NCI-H345 treated with DMSO at 0.1 percent for 48 hours (cell line): ENCODE measurements at regions not wholly inside any gene's neighbourhood (a gene's known extent, or its start where the extent isn't known, plus 50 kb on each side); places are given as distances from the start of the nearest gene placed in this dataset.

Experiments used
- DNase-seq: peaks from one replicate; lab custom pipeline; 2025; ENCODE audit not compliant: unreplicated experiment; lab: John Stamatoyannopoulos, UW

GRCh38 chr12:107539196-107539939 is 146.2 kb upstream of the PWP1 start:
- DNase-seq = no peak

GRCh38 chr12:107541001-107541705 is 144.4 kb upstream of the PWP1 start:
- no peak for DNase-seq

- DNase-seq = no peak
Observed at GRCh38 chr12:107543416-107543815, 142.2 kb upstream of the PWP1 start.

- DNase-seq = no peak
Observed at GRCh38 chr12:107543841-107544240, 141.8 kb upstream of the PWP1 start.

GRCh38 chr12:107544937-107545336 is 140.7 kb upstream of the PWP1 start:
- DNase-seq = no peak

GRCh38 chr12:107545737-107546353 is 139.8 kb upstream of the PWP1 start:
- no peak for DNase-seq

GRCh38 chr12:107547389-107547788 is 138.2 kb upstream of the PWP1 start:
- DNase-seq = no peak

GRCh38 chr12:107549651-107550480 is 135.7 kb upstream of the PWP1 start:
- DNase-seq = no peak

- DNase-seq = no peak
Observed at GRCh38 chr12:107551434-107551833, 134.2 kb upstream of the PWP1 start.

- DNase-seq = no peak
Observed at GRCh38 chr12:107552263-107552662, 133.3 kb upstream of the PWP1 start.

GRCh38 chr12:107553211-107553765 is 132.3 kb upstream of the PWP1 start:
- DNase-seq = no peak

GRCh38 chr12:107554941-107555340 is 130.7 kb upstream of the PWP1 start:
- no peak for DNase-seq

- DNase-seq = no peak
Observed at GRCh38 chr12:107557026-107557425, 128.6 kb upstream of the PWP1 start.

GRCh38 chr12:107557589-107558100 is 128.0 kb upstream of the PWP1 start:
- DNase-seq = no peak

- DNase-seq = no peak
Observed at GRCh38 chr12:107558141-107558815, 127.3 kb upstream of the PWP1 start.

GRCh38 chr12:107558816-107559382 is 126.7 kb upstream of the PWP1 start:
- DNase-seq = no peak

GRCh38 chr12:107560165-107560898 is 125.3 kb upstream of the PWP1 start:
- DNase-seq = no peak

GRCh38 chr12:107560899-107561285 is 124.7 kb upstream of the PWP1 start:
- no peak for DNase-seq

- DNase-seq = no peak
Observed at GRCh38 chr12:107564946-107565345, 120.7 kb upstream of the PWP1 start.
